HG03354 (cell line): ENCODE measurements at regions not wholly inside any gene's neighbourhood (a gene's known extent, or its start where the extent isn't known, plus 50 kb on each side); places are given as distances from the start of the nearest gene placed in this dataset.

Experiments
- ATAC-seq: cut with Tn5 transposase; IDR thresholded peaks from one replicate; pipeline ENCODE4 v1.9.1; 2021; ENCODE audit warnings: mild to moderate bottlenecking; ENCODE audit not compliant: unreplicated experiment, poor library complexity, severe bottlenecking

GRCh38 chr2:196376984-196377877, 205.9 kb upstream of the STK17B start:
- ATAC-seq, result no peak

GRCh38 chr2:196379600-196379999, 208.2 kb upstream of the STK17B start:
- no peak for ATAC-seq

GRCh38 chr2:196380098-196380497, 208.7 kb upstream of the STK17B start:
- ATAC-seq, result no peak

GRCh38 chr2:196380575-196380974, 209.2 kb upstream of the STK17B start:
- ATAC-seq, result no peak

GRCh38 chr2:196381464-196381863, 210.1 kb upstream of the STK17B start:
- ATAC-seq, result no peak

- no peak for ATAC-seq
Measured at GRCh38 chr2:196383799-196384198, 212.4 kb upstream of the STK17B start.

- ATAC-seq, result peak; percentile 60
Measured at GRCh38 chr2:196384729-196385128, 213.4 kb upstream of the STK17B start.

- no peak for ATAC-seq
Measured at GRCh38 chr2:196389670-196390069, 218.3 kb upstream of the STK17B start.

GRCh38 chr2:196390243-196391148, 219.1 kb upstream of the STK17B start:
- ATAC-seq, result no peak

GRCh38 chr2:196391149-196391479, 219.7 kb upstream of the STK17B start:
- no peak for ATAC-seq

- ATAC-seq, result no peak
Measured at GRCh38 chr2:196399096-196399495, 227.7 kb upstream of the STK17B start.

GRCh38 chr2:196399722-196400691, 228.6 kb upstream of the STK17B start:
- no peak for ATAC-seq

GRCh38 chr2:196403471-196403870, 232.1 kb upstream of the STK17B start:
- no peak for ATAC-seq

- no peak for ATAC-seq
Measured at GRCh38 chr2:196404276-196404675, 232.9 kb upstream of the STK17B start.

GRCh38 chr2:196407675-196408264, 231.7 kb upstream of the CCDC150 start:
- no peak for ATAC-seq

GRCh38 chr2:196409376-196409775, 230.1 kb upstream of the CCDC150 start:
- ATAC-seq, result no peak

GRCh38 chr2:196410008-196410407, 229.5 kb upstream of the CCDC150 start:
- no peak for ATAC-seq

- ATAC-seq, result peak; percentile 87
Measured at GRCh38 chr2:196413821-196414274, 225.7 kb upstream of the CCDC150 start.

GRCh38 chr2:196415384-196415783, 224.1 kb upstream of the CCDC150 start:
- peak; percentile 61 for ATAC-seq
